HG03139 (cell line): ENCODE measurements at regions not wholly inside any gene's neighbourhood (a gene's known extent, or its start where the extent isn't known, plus 50 kb on each side); places are given as distances from the start of the nearest gene placed in this dataset.
A peak's percentile ranks its signal among the peaks of the same experiment; 100 is the strongest.
"Not testable (repeated sequence)": the region's sequence is repeated elsewhere in the genome, so short reads cannot be mapped to it uniquely, and the experiment has no call there.

Experiments
- ATAC-seq: cut with Tn5 transposase; IDR thresholded peaks from one replicate; pipeline ENCODE4 v1.9.1; 2021; ENCODE audit not compliant: unreplicated experiment

DNA sequence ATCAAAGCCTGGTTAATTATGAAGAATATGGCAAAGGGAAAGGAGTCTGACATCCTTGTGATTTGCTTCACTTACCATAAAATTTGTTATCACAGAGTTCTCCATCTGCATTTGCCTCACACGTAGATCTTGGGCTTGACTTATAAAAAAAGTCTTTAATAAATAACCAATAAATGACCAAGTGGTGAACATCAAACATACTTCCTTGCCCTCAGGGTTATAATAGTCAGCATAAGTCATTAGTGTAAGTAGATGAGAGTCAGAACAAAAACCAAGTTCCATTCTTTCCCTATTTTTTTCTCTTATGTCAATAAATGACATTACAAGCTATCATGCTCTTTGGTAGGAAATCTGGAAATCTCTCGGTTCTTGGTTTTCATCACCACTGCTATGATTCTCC, 635.4 kb upstream of the ATXN7L3B start:
- no peak for ATAC-seq

DNA sequence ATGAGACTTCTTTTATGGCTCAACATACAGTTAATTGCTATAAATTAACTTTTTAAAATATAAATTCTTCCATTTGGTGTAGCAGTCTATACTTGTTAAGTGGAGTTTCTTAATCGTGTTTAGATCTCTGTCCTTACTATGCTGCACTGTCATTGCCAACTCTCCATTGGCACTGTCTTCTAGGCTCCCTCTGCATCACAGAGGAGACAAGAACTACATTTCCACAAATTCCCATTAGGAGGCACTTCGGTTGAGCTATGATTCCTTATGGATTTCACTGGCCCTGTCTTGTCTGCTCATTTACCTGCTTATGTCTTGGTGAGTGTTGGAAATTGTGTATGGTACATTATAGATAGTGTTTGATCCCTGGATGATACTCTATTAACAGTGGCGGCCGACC, 630.9 kb upstream of the ATXN7L3B start:
- ATAC-seq, result no peak

DNA sequence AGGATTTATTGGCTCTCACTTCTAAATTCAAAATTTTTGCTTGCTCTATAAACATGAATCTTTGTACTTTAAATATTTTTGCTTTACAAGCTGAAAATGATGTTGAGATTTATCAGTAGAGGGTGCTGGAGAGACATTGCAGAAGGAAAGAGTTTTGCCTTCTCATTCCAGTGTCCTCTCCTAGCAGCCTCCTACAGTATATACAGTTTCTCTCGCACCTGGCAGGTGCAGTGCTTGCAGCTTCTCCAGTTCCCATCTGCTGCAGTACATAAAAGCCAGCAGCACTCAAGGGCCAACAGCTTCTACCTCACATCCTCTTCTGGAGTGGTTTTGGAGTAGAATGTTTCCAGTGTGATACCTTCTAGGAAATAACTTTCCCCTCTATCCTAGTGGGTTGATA, 601.8 kb upstream of the ATXN7L3B start:
- no peak for ATAC-seq

DNA sequence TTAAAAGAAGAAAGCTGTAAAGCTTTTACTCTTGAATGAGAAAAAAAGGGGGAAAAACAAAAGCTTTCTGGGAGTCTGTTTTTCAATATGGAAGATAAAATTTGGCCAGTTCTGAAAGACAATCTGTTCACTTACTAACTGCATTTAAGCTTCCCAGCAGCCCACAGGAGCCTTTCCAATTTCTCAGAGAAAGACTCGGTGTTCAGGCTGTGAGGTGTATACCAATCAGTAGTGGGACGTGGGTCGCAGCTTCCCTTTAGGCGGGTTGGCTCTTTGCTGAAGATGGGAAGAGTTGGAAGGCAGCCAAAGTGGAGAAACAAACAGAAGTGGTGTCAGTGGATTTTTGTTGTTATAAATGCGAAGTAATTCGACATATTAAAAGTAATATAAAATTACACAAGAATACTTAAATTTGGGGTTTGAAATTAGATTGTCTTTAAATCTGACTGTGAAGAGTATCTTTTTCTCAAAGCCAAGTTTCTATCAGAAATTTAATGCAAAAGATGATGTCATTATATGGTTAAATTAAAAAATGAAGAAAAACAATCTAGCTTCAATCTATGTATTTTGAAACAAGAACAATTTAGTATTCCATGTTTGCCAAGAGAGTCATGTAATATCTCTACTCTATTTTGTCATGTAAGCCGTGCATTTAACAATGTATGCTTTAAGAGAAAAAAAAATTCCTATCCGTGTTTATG, 590.2 kb upstream of the ATXN7L3B start:
- no peak for ATAC-seq

DNA sequence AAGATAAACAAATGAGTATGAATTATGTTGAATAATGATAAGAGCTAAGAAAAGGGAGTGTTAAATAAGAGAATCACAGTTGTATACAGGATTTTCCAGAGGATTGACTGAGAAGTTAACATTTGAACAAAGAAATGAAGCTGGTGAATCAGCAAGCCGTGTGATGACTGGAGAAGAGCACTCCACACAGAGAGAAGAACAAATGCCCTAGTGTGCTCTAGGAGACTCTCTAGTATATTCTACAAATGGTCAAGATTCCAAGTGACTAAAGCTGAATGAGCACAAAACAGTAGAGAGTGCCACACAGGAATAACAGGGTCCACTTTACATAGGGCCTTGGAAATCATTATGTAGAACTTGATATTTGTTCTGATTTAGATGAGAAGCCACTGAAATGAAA, 587.1 kb upstream of the ATXN7L3B start:
- no peak for ATAC-seq

DNA sequence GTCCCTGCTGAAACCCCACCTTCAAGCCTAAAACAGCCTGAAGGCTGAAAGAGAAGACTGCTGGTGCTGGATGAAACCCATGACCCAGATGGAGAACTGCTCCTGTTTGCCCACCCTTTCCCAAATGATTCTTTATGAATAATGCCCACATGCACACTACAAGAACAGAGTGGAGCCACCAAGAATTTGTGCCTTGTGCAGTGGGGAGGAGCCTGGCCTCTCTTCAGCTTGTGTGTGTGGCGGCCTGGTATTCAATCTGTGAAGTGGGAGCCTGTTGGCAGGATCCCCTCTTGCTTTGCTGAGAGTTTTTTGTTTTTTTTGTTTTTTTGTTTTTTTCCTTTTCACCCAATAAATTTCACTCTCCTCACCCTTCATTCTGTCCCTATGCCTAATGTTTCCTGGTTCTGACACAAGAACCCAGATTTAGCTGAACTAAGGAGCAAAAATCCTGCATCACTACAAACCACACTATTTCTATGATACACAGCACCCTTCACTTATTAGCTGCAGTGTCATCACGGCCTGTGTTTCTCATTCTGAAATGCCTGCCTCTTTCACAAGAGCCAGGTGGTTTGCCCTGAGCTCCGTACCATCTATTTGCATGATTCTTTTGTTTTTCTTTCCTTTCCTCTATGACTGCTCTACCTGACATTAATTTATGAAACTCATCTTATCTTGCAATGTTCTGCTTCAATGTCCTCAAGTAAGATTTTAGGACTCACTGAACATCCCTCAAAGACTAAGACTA, 585.5 kb upstream of the ATXN7L3B start:
- no peak for ATAC-seq

DNA sequence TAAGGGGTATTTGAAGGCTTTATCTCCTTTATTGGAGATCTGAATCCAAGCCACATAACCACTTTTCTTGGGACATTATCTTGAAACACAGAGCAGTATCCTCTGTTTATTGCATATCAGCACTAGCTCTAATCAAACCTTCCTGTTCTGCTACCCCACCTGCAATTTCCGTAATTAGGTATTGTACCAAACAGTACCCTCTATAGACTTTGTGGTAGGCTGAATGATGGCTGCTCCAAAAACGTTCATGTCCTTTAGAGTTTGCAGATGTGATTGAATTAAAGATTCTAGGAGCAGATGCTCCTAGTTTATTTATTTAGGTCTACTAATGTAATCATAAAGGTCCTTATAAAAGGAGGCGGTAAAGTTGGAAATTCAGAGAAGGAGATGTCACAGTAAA, 573.0 kb upstream of the ATXN7L3B start:
- ATAC-seq, result no peak

DNA sequence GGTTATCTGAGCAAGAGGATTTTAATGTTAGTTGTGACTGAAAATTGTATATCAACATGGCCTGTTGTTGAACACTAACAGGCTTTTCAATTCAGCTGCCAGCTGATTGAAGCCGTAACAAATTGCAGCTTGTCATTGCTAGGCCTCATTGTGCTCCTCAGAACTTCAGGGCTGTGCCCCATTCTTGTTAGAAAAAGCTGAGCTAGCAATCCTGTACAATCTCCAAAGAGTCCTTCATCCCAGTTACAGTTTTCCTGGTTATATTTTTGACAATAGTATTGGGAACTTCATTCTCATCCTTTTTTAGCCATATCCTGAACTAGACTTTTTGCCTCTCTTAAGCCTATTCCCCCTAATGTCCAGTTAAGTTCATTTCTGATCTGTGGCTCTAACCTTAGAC, 564.1 kb upstream of the ATXN7L3B start:
- ATAC-seq, result no peak

DNA sequence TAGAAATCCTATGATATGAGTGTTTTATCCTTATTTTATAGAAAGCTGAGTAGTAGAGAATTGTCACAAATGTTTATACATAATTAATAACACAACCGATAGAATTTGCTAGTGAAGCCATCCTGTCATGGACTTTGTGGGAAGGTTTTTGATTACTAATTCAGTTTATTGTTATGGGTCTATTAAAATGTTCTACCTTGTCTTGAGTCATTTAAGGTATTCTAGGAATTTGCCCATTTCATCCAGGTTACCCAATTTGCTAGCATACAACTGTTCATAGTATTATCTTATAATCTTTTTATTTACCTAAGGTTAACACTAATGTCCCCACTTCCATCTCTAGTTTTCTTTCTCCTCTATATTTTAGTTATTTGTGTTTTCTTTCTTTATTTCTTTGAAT, 553.1 kb upstream of the ATXN7L3B start:
- no peak for ATAC-seq

DNA sequence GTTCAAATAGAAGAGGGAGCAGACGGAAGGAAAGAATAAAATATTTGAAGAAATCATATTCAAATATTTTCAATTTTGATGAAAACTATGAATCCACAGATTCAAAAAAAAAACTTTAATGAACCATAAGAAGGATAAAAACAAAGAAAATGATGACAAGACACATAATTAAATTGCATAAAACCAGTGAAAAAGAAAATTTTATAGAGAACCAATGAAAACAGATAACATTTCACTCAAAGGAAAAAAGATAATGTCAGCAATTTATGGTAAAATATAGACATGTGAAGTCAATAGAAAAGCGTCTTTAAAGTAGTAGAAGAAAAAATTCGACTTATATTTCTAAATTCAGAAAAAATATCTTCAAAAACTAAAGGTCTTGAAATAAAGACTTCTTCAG, 546.5 kb upstream of the ATXN7L3B start:
- ATAC-seq, result no peak

DNA sequence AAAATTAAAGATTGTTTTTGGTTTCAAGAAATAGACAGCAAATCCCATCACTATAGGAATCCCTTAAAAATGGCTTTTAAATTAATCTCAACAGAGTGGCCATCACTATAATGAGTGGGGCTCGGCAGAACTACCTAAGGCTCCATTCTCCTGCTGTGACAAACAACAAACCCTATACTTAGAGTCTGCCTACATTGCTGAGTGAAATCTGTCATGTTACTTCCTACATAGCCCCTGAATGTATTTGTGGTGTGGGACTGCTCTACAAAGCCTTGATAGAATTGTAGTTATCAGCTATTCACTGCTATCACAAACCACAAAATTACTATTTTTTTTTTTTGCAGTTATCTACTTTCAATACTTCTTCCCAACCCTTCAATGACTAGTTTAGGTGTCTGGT, 538.7 kb upstream of the ATXN7L3B start:
- ATAC-seq, result no peak

DNA sequence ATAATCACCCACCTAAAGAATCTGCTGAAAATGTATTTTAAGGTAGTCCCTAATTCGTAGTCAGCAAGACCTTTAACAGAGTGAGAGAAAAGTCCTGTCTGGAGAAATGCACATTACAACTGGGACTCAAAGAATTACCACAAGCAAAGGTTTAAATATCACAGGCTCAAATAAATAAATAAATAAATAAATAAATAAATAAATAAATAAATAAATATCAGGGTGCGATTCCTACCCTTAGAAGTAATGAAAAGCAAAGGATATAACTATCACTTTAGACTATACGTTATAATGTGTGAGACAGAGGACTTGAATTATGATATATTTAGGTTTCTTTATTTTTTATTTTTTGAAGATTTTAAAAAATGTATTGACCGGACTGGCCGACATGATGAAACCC, 522.5 kb upstream of the ATXN7L3B start:
- ATAC-seq, result no peak

DNA sequence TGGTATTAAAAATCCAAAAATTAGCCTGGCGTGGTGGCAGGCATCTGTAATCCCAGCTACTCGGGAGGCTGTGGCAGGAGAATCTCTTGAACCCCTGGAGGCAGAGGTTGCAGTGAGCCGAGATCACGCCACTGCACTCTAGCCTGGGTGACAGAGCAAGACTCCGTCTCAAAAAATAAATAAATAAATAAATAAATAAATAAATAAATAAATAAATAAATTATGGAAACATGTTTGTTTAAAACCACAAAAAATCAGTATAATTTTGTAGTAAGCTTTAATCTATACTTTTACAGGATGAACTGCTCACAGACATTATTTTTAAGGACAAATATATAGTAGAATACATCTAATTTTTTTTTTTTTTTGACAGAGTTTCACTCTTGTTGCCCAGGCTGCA, 521.3 kb upstream of the ATXN7L3B start:
- not testable (repeated sequence) for ATAC-seq

DNA sequence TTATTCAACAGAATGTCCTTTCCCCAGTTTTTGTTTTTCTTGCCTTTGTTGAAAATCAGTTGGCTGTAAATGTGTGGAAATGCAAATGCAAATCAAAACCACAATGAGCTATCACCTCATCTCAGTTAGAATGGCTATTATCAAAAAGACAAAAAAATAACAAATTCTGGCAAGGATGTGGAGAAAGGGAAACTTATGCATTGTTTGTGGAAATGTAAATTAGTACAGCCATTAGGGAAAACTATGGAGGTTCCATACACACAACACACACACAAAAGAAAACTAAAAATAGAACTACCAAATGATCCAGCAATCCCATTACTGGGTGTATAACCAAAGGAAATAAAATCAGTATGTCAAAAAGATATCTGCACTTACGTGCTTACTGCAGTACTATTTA, 518.8 kb upstream of the ATXN7L3B start:
- no peak for ATAC-seq

DNA sequence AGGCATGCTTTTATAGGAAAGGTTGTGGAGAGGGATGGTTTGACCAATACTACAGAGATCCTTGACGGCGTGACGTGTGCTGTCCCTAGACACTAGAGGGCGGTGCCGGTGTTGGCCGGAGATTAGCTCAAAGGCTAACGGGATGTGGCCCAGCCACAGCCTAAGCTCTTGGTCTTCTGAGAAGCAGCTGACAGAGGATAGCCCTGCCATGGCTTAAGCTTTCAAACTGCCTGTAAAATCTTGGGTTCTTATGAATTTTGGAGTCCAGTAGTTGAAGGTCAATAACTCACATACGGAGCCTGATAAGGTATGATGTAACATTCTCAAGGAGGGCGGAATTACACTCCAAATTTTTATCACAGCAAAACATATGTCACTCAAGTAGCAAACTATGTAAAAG, 515.7 kb upstream of the ATXN7L3B start:
- peak; percentile 100 for ATAC-seq

DNA sequence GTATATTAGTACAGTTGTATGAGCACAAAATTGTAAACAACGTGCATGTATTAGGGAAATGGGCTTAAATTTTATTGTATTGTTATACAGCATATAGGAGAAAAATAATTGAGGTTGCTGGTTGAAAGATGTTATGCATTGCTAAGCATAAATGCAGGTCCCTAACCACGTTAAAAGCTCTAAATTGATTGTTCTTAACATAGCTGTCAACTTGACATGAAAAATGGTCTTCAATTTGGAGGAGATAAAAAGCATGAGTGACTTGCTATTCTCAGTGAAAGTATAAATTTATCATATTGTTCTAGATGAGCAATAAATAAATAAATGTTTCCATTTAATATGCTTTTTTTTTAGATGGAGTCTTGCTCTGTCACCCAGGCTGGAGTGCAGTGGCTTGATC, 506.6 kb upstream of the ATXN7L3B start:
- no peak for ATAC-seq

DNA sequence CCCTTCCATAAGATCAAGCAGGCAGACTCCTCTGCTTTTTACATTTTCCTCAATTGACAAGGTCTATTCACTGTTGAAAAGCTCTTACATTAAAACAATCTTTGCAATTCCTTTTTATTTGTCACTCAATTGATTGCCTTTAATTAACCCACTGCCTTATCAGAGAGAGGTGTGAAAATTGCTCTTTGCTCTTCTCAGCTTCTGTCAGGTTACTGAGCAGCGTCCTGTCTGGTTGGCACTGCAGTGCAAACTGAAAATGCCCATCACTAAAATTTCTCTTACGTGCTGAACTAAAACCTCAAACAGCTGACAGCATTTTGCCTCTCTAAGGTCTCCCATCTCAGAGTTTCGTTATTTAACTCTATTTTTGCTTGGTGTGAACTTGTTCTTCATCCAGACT, 504.1 kb upstream of the ATXN7L3B start:
- no peak for ATAC-seq

DNA sequence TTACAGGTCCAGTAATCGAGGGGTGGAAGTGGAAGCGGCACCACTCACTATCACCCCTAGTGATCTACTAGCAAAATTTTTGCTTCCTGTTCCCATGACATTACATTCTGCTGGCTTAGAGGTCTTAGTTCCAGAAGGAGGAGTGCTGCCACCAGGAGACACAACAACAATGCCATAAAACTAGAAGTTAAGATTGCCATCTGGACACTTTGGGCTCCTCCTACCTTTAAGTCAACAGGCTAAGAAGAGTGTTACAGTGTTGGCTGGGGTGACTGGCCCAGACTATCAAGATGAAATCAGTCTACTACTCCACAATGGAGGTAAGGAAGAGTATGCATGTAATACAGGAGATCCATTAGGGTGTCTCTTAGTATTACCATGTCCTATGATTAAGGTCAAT, 498.5 kb upstream of the ATXN7L3B start:
- ATAC-seq, result not testable (repeated sequence)

DNA sequence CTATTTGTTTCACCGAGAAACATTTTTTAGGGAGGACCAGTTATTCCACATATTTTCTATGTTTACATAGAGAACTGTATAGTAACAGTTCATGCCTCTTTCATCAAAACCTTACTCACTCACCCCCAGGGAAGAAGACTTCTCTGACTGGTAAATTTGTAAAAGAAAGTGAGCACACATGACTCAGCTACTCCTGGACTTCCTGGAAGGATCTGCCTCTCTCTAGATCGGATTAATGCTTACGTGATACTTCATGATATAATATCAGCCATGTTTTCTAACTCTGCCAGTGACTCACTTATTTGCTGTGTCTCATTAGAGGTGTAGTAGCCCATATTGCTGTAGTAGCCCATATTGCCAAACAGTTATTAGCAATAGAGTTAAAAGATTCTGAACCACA, 494.3 kb upstream of the ATXN7L3B start:
- ATAC-seq, result no peak

DNA sequence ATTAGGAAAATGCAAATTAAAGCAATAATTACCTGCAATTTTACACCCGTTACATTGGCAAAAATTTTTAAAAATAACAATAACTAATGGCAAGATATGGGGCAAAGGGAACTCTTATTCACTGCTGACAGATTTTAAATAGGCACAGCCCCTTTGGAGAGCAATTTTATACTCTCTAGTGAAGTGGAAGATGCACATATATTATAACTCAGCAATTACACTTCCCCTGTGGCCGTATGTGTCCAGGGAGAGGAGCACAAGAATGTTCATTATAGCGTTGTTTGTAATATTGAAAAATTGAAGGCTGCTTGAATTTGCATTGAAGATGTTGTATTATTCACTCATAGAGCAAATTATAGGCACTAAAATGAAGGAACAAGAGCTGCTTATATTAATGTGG, 488.3 kb upstream of the ATXN7L3B start:
- no peak for ATAC-seq

DNA sequence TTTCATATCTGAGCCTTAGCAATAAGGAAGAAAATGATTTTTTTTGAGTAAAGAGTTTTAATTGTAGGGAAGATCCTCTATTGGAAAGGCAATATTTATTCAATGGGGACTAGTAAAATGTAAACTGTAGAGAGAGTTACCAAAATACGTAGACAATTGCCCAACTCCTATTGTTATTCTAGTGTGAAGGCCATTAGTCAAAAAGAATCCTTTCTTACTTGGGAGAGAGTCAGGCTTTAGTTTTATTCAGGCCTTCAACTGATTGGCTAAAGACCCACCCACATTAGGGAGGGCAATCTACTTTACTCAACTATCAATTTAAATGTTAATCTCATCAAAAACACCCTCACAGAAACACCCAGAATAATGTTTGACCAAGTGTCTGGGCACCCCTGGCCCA, 485.8 kb upstream of the ATXN7L3B start:
- no peak for ATAC-seq

DNA sequence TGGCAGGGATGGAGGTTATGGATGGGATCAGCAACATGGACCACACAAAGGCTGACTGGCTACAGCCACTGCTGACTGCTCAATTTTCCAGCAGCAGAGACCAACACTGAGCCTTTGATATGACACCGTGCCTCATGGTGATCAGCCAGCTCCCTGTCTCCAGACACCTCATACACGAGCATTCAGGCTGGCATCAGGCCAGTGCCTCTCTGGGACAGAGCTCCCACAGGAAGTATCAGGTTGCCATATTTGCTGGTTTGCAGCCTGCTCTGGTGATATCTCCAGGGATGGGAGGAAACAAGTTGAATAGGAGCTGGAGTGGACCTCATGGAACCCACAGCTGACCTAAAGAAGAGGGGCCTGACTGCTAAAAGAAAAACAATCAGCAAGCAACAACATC, 471.2 kb upstream of the ATXN7L3B start:
- no peak for ATAC-seq

DNA sequence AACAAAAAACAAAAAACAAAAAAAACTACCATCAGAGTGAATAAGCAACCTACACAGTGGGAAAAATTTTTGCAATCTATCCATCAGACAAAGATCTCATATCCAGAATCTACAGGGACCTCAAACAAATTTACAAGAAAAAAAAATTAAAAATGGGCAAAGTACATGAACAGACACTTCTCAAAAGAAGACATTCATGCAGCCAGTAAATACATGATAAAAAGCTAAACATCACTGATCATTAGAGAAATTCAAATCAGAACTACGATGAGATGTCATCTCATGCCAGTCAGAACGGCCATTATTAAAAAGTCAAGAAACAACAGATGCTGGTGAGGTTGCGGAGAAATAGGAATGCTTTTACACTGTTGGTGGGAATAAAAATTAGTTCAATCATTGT, 466.5 kb upstream of the ATXN7L3B start:
- no peak for ATAC-seq
